Right atrium auricular region (tissue), 2 donors: ENCODE measurements at regions not wholly inside any gene's neighbourhood (a gene's known extent, or its start where the extent isn't known, plus 50 kb on each side); places are given as distances from the start of the nearest gene placed in this dataset.
"Not testable (repeated sequence)": the region's sequence is repeated elsewhere in the genome, so short reads cannot be mapped to it uniquely, and the experiment has no call there.

Source experiments
- DNase-seq: peaks from one replicate; pipeline ENCODE4 v3.0.0-alpha.2; 2019; ENCODE audit warnings: low spot score
- H3K27ac ChIP-seq, 2 donors: fragments of 200-600 bp; sonication (generic); 1 replicate in 1 of 2; 2 replicates in 1 of 2; pipeline ENCODE4 v1.5.1; 2016 to 2019
- H3K27me3 ChIP-seq, 2 donors: fragments of 200-600 bp; sonication (generic); one replicate each; pipeline versions ENCODE4 v1.5.1 to v1.6.0; 2017 to 2019
- H3K36me3 ChIP-seq: fragments of 200-600 bp; sonication (generic); one replicate; pipeline ENCODE4 v1.5.1; 2016
- H3K4me1 ChIP-seq, 2 donors: fragments of 200-600 bp; sonication (generic); one replicate each; pipeline versions ENCODE4 v1.5.1 to v1.6.0; 2017 to 2019
- H3K4me3 ChIP-seq, 2 donors: fragments of 200-600 bp; sonication (generic); 1 replicate in 1 of 2; 2 replicates in 1 of 2; pipeline ENCODE4 v1.5.1; 2017 to 2019; ENCODE audit warnings: mild to moderate bottlenecking in 1 of 2, moderate library complexity in 1 of 2
- H3K9me3 ChIP-seq, 2 donors: fragments of 200-600 bp; sonication (generic); one replicate each; pipeline ENCODE4 v1.5.1; 2019
- TF ChIP-seq, protein P1 (sequence below), 2 donors: fragments of 200-600 bp; sonication (generic); IDR thresholded peaks; one replicate each; pipeline ENCODE4 v1.5.1; 2019; ENCODE audit warnings: antibody characterized with exemption in 2 of 2

DNA sequence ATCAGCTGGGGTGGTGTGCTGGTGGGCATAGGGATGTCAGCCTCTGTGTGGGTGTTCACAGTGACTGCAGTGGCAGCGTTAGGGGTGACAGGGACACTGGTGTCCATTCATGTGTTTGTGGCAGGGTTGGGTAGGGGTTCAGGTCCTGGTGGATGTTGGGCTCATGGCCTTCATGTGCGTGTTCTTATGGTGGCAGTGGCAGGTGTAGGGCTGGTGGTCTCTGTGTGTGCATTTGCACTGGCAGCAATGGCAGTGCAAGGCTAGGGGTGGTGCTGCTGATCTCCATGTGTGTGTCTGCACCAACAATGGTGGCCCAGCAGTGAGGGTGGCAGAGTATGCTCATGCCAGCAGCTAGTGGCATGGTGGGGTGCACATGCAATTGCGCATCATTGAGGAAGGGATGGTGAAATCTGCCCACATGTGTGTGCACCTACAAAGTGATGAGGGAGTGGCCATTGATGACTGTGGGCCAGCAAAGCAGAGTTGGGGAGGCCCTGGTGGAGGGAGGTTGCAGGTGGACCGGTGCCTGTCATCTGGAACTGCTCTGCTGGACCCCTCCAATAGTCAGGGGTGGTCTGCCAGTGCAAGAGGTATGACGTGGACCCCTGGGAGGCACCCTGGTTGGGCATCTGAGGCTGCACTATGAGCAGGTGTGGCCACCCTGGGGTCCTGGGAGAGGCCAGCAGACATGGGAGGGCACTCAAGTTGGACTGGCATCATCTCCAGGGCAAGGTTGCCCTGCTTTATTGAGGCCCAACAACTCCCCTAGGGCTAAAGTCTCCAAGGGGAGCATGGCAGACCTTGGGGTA is 182.9 kb downstream of the TTC6 start:
- no peaks in the 10 kb centered on the region for H3K4me1 ChIP-seq
- H3K27ac ChIP-seq: no peak overlapping the region
- no peaks in the 10 kb centered on the region for H3K27me3 ChIP-seq
- DNase-seq: no peak
- no peaks in the 10 kb centered on the region for H3K36me3 ChIP-seq
- no peaks in the 10 kb centered on the region for H3K9me3 ChIP-seq
- TF ChIP-seq, protein P1, sequence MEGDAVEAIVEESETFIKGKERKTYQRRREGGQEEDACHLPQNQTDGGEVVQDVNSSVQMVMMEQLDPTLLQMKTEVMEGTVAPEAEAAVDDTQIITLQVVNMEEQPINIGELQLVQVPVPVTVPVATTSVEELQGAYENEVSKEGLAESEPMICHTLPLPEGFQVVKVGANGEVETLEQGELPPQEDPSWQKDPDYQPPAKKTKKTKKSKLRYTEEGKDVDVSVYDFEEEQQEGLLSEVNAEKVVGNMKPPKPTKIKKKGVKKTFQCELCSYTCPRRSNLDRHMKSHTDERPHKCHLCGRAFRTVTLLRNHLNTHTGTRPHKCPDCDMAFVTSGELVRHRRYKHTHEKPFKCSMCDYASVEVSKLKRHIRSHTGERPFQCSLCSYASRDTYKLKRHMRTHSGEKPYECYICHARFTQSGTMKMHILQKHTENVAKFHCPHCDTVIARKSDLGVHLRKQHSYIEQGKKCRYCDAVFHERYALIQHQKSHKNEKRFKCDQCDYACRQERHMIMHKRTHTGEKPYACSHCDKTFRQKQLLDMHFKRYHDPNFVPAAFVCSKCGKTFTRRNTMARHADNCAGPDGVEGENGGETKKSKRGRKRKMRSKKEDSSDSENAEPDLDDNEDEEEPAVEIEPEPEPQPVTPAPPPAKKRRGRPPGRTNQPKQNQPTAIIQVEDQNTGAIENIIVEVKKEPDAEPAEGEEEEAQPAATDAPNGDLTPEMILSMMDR (IDR thresholded peaks at IDR 0.05): no peak
- H3K4me3 ChIP-seq: no peak overlapping the region

DNA sequence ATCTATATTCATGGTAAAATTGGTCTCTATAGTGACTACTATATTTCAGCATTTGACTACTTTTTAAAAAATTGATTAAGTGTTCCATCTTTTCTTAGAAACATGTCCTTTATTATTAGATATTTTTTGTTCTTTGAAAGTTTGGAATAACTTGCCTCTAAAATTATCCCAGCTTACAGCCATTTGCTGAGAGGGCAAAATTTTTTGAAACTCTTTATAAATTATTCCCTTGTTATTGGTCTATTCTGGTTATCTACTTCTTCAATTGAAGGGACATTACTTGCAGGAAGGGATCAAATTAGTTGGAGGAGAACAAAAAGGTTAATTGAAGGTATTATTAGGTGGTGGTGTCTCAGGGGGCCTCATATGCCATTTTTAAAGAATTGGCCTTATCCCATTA is 184.1 kb downstream of the TTC6 start:
- no peak for DNase-seq
- TF ChIP-seq, protein P1 (IDR thresholded peaks at IDR 0.05): no peak
- Histone ChIP-seq H3K27ac (no peak overlapping the region), H3K4me3 (no peak overlapping the region), H3K4me1 (no peaks in the 10 kb centered on the region), H3K9me3 (no peaks in the 10 kb centered on the region), H3K27me3 (no peaks in the 10 kb centered on the region), H3K36me3 (no peaks in the 10 kb centered on the region)

DNA sequence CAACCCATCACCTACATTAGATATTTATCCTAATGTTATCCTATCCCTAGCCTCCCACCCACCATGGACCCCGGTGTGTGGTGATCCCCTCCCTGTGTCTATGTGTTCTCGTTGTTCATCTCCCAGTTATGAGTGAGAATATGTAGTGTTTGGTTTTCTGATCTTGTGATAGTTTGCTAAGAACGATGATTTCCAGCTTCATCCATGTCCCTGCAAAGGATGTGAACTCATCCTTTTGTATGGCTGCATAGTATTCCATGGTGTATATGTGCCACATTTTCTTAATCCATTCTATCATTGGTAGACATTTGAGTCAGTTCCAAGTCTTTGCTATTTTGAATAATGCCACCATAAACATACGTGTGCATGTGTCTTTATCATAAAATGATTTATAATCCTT is 185.3 kb downstream of the TTC6 start:
- not testable (repeated sequence) for DNase-seq, H3K4me3 ChIP-seq, H3K36me3 ChIP-seq, H3K4me1 ChIP-seq, H3K9me3 ChIP-seq, H3K27me3 ChIP-seq, H3K27ac ChIP-seq

DNA sequence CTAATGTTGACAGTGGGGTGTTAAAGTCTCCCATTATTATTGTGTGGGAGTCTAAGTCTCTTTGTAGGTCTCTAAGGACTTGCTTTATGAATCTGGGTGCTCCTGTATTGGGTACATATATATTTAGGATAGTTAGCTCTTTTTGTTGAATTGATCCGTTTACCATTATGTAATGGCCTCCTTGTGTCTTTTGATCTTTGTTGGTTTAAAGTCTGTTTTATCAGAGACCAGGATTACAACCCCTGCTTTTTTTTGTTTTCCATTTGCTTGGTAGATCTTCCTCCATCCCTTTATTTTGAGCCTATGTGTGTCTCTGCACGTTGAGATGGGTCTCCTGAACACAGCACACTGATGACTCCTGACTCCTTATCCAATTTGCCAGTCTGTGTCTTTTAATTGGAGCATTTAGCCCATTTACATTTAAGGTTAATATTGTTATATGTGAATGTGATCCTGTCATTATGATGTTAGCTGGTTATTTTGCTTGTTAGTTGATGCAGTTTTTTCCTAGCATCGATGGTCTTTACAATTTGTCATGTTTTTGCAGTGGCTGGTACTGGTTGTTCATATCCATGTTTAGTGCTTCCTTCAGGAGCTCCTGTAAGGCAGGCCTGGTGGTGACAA is 188.9 kb downstream of the TTC6 start:
- not testable (repeated sequence) for H3K4me1 ChIP-seq, DNase-seq, H3K27me3 ChIP-seq, H3K9me3 ChIP-seq, H3K27ac ChIP-seq, H3K4me3 ChIP-seq, H3K36me3 ChIP-seq

DNA sequence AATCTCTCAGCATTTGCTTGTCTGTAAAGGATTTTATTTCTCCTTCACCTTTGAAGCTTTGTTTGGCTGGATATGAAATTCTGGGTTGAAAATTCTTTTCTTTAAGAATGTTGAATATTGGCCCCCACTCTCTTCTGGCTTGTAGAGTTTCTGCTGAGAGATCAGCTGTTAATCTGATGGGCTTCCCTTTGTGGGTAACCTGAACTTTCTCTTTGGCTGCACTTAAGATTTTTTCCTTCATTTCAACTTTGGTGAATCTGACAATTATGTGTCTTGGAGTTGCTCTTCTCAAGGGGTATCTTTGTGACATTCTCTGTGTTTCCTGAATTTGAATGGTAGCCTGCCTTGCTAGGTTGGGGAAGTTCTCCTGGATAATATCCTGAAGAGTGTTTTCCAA is 189.4 kb downstream of the TTC6 start:
- not testable (repeated sequence) for H3K4me1 ChIP-seq, H3K27ac ChIP-seq, DNase-seq, H3K4me3 ChIP-seq, H3K36me3 ChIP-seq, H3K27me3 ChIP-seq, H3K9me3 ChIP-seq

DNA sequence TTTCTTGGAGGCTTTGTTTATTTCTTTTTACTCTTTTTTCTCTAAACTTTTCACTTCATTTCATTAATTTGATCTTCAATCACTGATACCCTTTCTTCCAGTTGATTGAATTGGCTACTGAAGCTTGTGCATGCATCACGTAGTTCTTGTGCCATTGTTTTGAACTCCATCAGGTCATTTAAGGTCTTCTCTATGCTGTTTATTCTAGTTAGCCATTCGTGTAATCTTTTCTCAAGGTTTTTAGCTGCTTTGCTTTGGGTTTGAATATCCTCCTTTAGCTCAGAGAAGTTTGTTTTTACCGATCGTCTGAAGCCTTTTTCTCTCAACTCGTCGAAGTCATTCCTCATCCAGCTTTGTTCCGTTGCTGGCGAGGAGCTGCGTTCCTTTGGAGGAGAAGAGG is 189.9 kb downstream of the TTC6 start:
- H3K27ac ChIP-seq, H3K9me3 ChIP-seq, H3K27me3 ChIP-seq, DNase-seq, H3K4me1 ChIP-seq, H3K4me3 ChIP-seq, H3K36me3 ChIP-seq: not testable (repeated sequence)

DNA sequence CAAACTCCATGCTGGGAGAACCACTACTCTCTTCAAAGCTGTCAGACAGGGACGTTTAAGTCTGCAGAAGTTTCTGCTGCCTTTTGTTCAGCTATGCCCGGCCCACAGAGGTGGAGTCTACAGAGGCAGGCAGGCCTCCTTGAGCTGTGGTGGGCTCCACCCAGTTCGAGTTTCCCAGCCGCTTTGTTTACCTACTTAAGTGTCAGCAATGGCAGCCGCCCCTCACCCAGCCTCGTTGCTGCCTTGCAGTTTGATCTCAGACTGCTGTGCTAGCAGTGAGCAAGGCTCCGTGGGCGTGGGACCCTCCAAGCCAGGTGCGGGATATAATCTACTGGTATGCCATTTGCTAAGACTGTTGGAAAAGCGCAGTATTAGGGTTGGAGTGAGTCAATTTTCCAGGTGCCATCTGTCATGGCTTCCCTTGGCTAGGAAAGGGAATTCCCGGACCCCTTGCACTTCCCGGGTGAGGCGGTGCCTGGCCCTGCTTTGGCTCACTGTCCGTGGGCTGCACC is 190.7 kb downstream of the TTC6 start:
- H3K36me3 ChIP-seq, H3K9me3 ChIP-seq, DNase-seq: not testable (repeated sequence)

DNA sequence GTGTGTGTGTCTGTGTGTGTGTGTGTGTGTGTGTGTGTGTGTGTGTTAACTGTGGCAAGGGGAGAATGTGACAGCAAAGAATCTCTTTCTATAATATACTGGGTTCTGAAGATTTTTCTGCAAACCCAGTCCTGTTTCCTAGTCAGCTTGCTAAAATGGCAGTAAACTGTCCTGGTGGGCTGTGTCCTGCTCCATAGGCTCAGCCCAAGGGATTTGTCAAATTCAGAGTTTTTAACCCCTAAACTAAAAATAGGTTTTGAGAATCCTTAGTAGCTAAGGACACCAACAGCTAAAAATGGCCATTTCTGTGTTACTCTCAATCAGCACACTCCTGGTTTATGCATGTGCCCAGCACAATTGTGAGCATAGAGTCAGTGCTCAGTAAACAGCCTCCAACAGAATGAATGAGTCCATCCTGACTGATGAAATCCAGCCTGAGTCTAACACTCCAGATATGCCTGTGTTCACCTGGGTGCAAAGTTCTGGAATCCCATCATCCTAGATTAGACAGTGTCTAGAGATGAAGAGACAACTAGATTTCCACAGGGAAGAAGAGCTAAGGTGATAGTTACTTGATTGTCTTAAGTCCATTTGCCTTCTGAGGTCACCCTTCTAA is 192.6 kb downstream of the TTC6 start:
- Histone ChIP-seq H3K4me1 (no peaks in the 10 kb centered on the region), H3K27ac (no peak overlapping the region), H3K36me3 (no peaks in the 10 kb centered on the region), H3K9me3 (no peaks in the 10 kb centered on the region), H3K4me3 (no peak overlapping the region), H3K27me3 (no peaks in the 10 kb centered on the region)
- DNase-seq: no peak
- TF ChIP-seq, protein P1 (IDR thresholded peaks at IDR 0.05): no peak

More for the DNA sequence above, 190.7 kb downstream of the TTC6 start:
- not testable (repeated sequence) for H3K27me3 ChIP-seq, H3K27ac ChIP-seq, H3K4me1 ChIP-seq, H3K4me3 ChIP-seq
